Cardiac muscle cell (in vitro differentiated cells and primary cell): ENCODE measurements at regions not wholly inside any gene's neighbourhood (a gene's known extent, or its start where the extent isn't known, plus 50 kb on each side); places are given as distances from the start of the nearest gene placed in this dataset.

Source experiments
- DNase-seq, 2 donors: peaks; one replicate each; pipeline versions ENCODE4 v3.0.0 to v3.0.0-alpha.2; 2010 to 2017; ENCODE audit warnings: low read depth in 1 of 2, low spot score in 1 of 2
- H3K27ac ChIP-seq: fragments of 200-600 bp; sonication (generic); 2 replicates; pipeline ENCODE4 v1.5.1; 2016
- H3K27me3 ChIP-seq: fragments of 200-600 bp; sonication (generic); 2 replicates; pipeline ENCODE4 v1.6.0; 2016; ENCODE audit warnings: control low read depth
- H3K36me3 ChIP-seq: fragments of 200-600 bp; sonication (generic); 2 replicates; pipeline ENCODE4 v1.5.1; 2016; ENCODE audit warnings: control low read depth
- H3K4me1 ChIP-seq: fragments of 200-600 bp; sonication (generic); 2 replicates; pipeline ENCODE4 v1.8.1; 2017; ENCODE audit warnings: low read depth, mild to moderate bottlenecking, mixed run types
- H3K4me3 ChIP-seq: fragments of 200-600 bp; sonication (generic); 2 replicates; pipeline ENCODE4 v1.5.1; 2016; ENCODE audit warnings: mild to moderate bottlenecking
- H3K9me3 ChIP-seq: fragments of 200-600 bp; sonication (generic); 2 replicates; pipeline ENCODE4 v1.5.1; 2017; ENCODE audit warnings: low read depth, mild to moderate bottlenecking, control low read depth
- CTCF ChIP-seq: IDR thresholded peaks from 2 replicates; pipeline ENCODE4 v1.5.1; 2012; ENCODE audit warnings: low read depth, mild to moderate bottlenecking, low read length

GRCh38 chr5:41574391-41574790 lies 64.0 kb upstream of the PLCXD3 start:
- DNase-seq = peak in 1 of 2 donors; percentile 13
- no peak overlapping the region for H3K4me3 ChIP-seq
- H3K4me1 ChIP-seq = peaks cover 4% of the 10 kb centered on the region
- H3K9me3 ChIP-seq = no peaks in the 10 kb centered on the region
- H3K27ac ChIP-seq = no peak overlapping the region
- H3K27me3 ChIP-seq = no peaks in the 10 kb centered on the region
- no peak for TF ChIP-seq CTCF
- H3K36me3 ChIP-seq = no peaks in the 10 kb centered on the region
